T-helper 1 cell treated with Interleukin-12 subunit alpha and Interleukin-12 subunit beta and Interleukin-4 antibody, amounts not matched to agents 30 μg/mL and 1 μg/mL, for 36 hours (primary cell): ENCODE measurements at regions not wholly inside any gene's neighbourhood (a gene's known extent, or its start where the extent isn't known, plus 50 kb on each side); places are given as distances from the start of the nearest gene placed in this dataset.
"Not testable (repeated sequence)": the region's sequence is repeated elsewhere in the genome, so short reads cannot be mapped to it uniquely, and the experiment has no call there.

Source experiments
- H3K27ac Mint-ChIP-seq: one replicate; pipeline ENCODE4 v1.8.0; 2021; ENCODE audit warnings: mild to moderate bottlenecking, mixed read lengths
- H3K27me3 Mint-ChIP-seq: one replicate; pipeline ENCODE4 v1.8.0; 2021; ENCODE audit warnings: low read depth, mixed read lengths
- H3K36me3 Mint-ChIP-seq: one replicate; pipeline ENCODE4 v1.8.0; 2021; ENCODE audit warnings: low read depth, mixed read lengths
- H3K4me1 Mint-ChIP-seq: one replicate; pipeline ENCODE4 v1.8.0; 2021; ENCODE audit warnings: low read depth, mixed read lengths
- H3K4me3 Mint-ChIP-seq: one replicate; pipeline ENCODE4 v1.8.0; 2021; ENCODE audit warnings: mild to moderate bottlenecking, moderate library complexity, mixed read lengths
- H3K9me3 Mint-ChIP-seq: one replicate; pipeline ENCODE4 v1.8.0; 2021; ENCODE audit warnings: mixed read lengths

DNA sequence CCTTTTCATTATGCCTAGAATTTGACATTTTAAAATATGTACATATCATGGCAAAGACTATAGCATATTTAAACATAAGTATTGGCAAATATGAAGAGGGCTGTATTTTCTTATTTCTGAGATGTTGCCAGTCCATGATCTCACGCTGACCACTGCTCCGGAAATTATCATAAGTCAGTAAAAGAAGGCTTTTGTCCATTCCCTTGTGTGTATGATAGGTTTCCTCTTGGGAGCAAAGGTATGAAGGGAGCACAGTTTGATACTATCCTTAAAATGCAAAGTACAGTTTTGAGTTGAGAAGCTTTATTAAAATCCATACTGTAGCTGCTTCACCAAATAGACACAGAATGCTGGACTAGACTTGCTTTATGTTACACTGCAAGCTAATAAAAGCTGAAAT, 52.6 kb upstream of the AGA start:
- Mint-ChIP-seq H3K4me3 (no peak overlapping the region), H3K36me3 (no peaks in the 10 kb centered on the region), H3K4me1 (no peaks in the 10 kb centered on the region), H3K27me3 (no peaks in the 10 kb centered on the region), H3K27ac (no peak overlapping the region), H3K9me3 (no peaks in the 10 kb centered on the region)

DNA sequence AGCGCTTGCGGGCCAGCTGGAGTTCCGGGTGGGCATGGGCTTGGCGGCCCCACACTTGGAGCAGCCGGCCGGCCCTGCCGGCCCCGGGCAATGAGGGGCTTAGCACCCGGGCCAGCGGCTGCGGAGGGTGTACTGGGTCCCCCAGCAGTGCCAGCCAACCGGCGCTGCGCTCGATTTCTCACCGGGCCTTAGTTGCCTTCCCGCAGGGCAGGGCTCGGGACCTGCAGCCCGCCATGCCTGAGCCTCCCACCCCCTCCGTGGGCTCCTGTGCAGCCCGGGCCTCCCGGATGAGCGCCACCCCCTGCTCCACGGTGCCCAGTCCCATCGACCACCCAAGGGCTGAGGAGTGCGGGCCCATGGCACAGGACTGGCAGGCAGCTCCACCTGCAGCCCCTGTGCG, 53.4 kb upstream of the AGA start:
- not testable (repeated sequence) for H3K27ac Mint-ChIP-seq, H3K27me3 Mint-ChIP-seq, H3K36me3 Mint-ChIP-seq, H3K4me3 Mint-ChIP-seq, H3K4me1 Mint-ChIP-seq, H3K9me3 Mint-ChIP-seq

DNA sequence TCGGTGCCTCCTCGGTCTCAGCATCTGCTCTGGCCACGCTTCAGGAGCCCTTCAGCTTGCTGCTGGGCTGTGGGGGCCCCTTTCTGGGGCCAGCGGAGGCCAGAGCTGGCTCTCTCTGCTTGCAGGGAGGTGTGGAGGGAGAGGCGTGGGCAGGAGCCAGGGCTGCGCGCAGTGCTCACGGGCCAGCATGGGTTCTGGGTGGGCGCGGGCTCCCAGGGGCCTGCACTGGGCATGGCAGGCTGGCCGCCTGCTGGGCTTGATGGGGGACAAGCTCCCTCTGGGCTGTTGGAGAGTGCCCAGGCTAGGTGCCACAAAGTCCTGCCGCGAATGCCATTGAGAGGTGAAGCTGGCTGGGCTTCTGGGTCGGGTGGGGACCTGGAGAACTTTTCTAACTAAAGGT, 57.3 kb upstream of the AGA start:
- Mint-ChIP-seq H3K4me1 (peaks cover 6% of the 10 kb centered on the region), H3K27me3 (no peaks in the 10 kb centered on the region), H3K27ac (no peak overlapping the region), H3K4me3 (no peak overlapping the region), H3K36me3 (no peaks in the 10 kb centered on the region), H3K9me3 (peaks cover 3% of the 10 kb centered on the region)

DNA sequence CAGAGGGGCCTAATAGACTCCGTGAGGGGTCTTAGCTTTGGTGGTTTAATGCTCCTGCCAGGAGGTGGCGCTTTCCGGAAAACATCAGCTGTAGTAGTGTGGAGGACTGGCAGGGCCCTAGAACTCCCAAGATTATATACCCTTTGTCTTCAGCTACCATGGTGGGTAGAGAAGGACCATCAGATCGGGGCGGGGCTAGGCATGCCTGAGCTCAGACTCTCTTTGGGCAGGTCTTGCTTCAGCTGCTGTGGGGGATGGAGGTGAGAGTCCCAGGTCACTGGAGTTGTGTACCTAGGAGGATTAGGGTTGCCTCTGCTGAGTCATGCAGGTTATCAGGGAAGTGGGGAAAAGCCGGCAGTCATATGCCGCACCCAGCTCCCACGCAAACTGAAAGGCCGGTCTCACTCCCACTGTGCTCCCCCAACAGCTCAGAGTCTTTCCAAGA, 63.0 kb upstream of the AGA start:
- no peak overlapping the region for H3K4me3 Mint-ChIP-seq
- H3K4me1 Mint-ChIP-seq = peaks cover 6% of the 10 kb centered on the region
- H3K27ac Mint-ChIP-seq = no peak overlapping the region
- no peaks in the 10 kb centered on the region for H3K27me3 Mint-ChIP-seq
- no peaks in the 10 kb centered on the region for H3K36me3 Mint-ChIP-seq
- peaks cover 3% of the 10 kb centered on the region for H3K9me3 Mint-ChIP-seq

GRCh38 chr4:177508662-177509061, 66.4 kb upstream of the AGA start:
- no peak overlapping the region for H3K4me3 Mint-ChIP-seq
- no peaks in the 10 kb centered on the region for H3K4me1 Mint-ChIP-seq
- no peaks in the 10 kb centered on the region for H3K9me3 Mint-ChIP-seq
- H3K36me3 Mint-ChIP-seq = no peaks in the 10 kb centered on the region
- H3K27ac Mint-ChIP-seq = no peak overlapping the region
- H3K27me3 Mint-ChIP-seq = no peaks in the 10 kb centered on the region

DNA sequence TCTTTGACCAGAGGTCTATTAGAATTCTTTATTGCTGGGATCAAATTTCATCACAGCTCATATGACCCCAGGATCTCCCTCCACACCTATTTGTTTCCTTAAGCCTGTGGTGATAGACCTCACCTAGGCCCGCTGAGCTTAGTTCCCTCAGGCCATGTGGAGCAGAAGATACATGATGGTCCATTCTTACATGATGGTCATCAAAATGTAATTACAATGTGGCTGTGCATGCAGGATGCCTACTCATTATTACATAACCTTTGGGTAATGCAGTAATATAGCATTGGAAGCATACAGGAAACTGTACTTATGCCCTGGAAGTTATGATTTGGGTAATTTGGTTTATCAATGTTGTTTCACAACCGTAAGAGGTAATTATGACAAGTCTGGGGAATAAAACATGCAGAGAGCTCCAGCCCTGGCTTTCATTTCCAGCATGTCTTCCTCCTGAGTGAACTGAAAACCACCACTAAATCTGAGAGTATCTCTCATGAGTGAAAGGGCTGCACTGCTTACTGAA, 67.0 kb upstream of the AGA start:
- H3K36me3 Mint-ChIP-seq = no peaks in the 10 kb centered on the region
- no peaks in the 10 kb centered on the region for H3K27me3 Mint-ChIP-seq
- no peak overlapping the region for H3K27ac Mint-ChIP-seq
- H3K4me3 Mint-ChIP-seq = no peak overlapping the region
- no peaks in the 10 kb centered on the region for H3K4me1 Mint-ChIP-seq
- H3K9me3 Mint-ChIP-seq = no peaks in the 10 kb centered on the region

GRCh38 chr4:177511611-177512010, 69.4 kb upstream of the AGA start:
- Mint-ChIP-seq H3K27me3 (no peaks in the 10 kb centered on the region), H3K4me1 (no peaks in the 10 kb centered on the region), H3K36me3 (no peaks in the 10 kb centered on the region), H3K27ac (no peak overlapping the region), H3K4me3 (no peak overlapping the region), H3K9me3 (no peaks in the 10 kb centered on the region)

DNA sequence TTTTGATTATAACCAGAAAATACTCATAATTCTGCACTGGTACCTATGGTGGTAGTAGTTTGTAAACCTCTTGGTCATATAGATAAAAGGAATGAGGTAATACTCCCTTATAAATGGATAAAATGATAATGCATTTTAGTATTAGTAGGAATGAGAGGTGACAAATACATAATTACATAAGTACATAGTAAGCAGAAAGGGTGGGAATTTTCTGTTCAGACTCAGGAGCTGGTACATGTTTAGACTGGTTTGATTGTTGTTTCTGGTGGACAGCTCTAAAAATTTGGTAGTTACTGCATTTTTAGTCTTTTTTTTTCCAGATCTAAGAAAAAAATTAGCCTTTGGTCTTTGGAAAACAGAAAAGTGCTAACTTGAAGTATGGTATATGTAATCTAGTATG, 70.4 kb upstream of the AGA start:
- Mint-ChIP-seq H3K27me3 (no peaks in the 10 kb centered on the region), H3K4me1 (no peaks in the 10 kb centered on the region), H3K9me3 (no peaks in the 10 kb centered on the region), H3K4me3 (no peak overlapping the region), H3K36me3 (no peaks in the 10 kb centered on the region), H3K27ac (no peak overlapping the region)

DNA sequence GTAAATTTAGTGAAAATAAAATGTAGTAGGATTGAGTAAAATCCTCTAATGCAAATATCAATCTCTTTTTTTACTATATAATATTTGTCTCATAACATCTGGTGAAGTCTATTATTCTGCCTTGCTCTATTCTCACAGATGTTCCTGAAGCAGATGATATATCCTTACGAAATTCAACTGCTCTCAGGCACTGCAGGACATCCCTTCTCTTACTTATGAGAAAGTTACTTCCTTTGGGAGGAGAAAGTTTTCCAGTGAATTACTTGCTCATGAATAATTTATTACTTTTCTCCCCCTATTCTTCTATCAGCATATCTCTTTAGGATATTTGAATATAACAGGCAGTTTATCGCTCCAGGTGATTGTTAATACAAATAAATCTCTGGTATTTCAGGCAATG, 75.6 kb upstream of the AGA start:
- Mint-ChIP-seq H3K9me3 (peaks cover 4% of the 10 kb centered on the region), H3K27ac (no peak overlapping the region), H3K36me3 (no peaks in the 10 kb centered on the region), H3K4me3 (no peak overlapping the region), H3K27me3 (no peaks in the 10 kb centered on the region), H3K4me1 (no peaks in the 10 kb centered on the region)

GRCh38 chr4:177519481-177520260, 77.4 kb upstream of the AGA start:
- no peaks in the 10 kb centered on the region for H3K36me3 Mint-ChIP-seq
- peaks cover 5% of the 10 kb centered on the region for H3K9me3 Mint-ChIP-seq
- no peak overlapping the region for H3K4me3 Mint-ChIP-seq
- H3K27me3 Mint-ChIP-seq = no peaks in the 10 kb centered on the region
- no peak overlapping the region for H3K27ac Mint-ChIP-seq
- no peaks in the 10 kb centered on the region for H3K4me1 Mint-ChIP-seq

GRCh38 chr4:177528620-177529019, 86.4 kb upstream of the AGA start:
- Mint-ChIP-seq H3K9me3 (no peaks in the 10 kb centered on the region), H3K27me3 (no peaks in the 10 kb centered on the region), H3K4me3 (no peak overlapping the region), H3K4me1 (no peaks in the 10 kb centered on the region), H3K27ac (no peak overlapping the region), H3K36me3 (no peaks in the 10 kb centered on the region)

DNA sequence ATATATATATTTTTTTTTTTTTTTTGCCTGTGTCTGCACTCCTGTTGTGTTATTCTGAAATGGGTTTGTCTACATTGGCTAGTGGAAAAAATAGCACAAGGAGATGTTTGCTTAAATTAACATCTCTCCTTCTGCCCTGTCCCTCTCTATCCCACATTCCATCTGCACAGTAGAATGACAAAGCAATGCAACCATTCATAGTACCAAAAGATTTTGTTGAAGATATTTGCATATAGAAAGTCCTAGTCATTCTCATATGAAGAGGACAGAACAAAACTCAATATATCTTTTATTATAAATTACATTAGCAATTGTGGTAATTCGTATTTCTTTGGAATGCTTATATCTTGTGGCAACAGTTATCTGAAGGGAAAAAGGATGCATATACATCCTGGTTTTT, 88.3 kb upstream of the AGA start:
- Mint-ChIP-seq H3K9me3 (no peaks in the 10 kb centered on the region), H3K36me3 (no peaks in the 10 kb centered on the region), H3K27me3 (no peaks in the 10 kb centered on the region), H3K4me1 (no peaks in the 10 kb centered on the region), H3K27ac (no peak overlapping the region), H3K4me3 (no peak overlapping the region)

GRCh38 chr4:177532358-177532757, 90.1 kb upstream of the AGA start:
- H3K27ac Mint-ChIP-seq = no peak overlapping the region
- no peaks in the 10 kb centered on the region for H3K36me3 Mint-ChIP-seq
- no peaks in the 10 kb centered on the region for H3K27me3 Mint-ChIP-seq
- no peaks in the 10 kb centered on the region for H3K9me3 Mint-ChIP-seq
- no peaks in the 10 kb centered on the region for H3K4me1 Mint-ChIP-seq
- no peak overlapping the region for H3K4me3 Mint-ChIP-seq

DNA sequence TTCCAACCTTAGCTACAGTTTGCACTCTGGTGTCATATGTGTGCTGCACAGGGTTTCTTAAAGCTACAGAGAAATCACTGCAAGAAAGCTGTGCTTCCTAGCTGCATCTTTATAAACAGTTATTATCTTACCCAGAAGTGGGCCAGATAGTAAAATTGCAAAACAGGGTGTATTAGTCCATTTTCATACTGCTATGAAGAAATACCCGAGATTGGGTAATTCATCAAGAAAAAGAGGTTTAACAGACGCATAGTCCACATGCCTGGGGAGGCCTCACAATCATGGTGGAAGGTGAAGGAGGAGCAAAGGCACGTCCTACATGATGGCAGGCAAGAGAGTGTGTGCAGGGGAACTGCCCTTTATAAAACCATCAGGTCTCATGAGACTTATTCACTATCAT, 92.6 kb upstream of the AGA start:
- H3K9me3 Mint-ChIP-seq, H3K27ac Mint-ChIP-seq, H3K36me3 Mint-ChIP-seq, H3K4me1 Mint-ChIP-seq, H3K27me3 Mint-ChIP-seq, H3K4me3 Mint-ChIP-seq: not testable (repeated sequence)

GRCh38 chr4:177546745-177547144, 104.5 kb upstream of the AGA start:
- Mint-ChIP-seq H3K4me3 (no peak overlapping the region), H3K27me3 (no peaks in the 10 kb centered on the region), H3K27ac (no peak overlapping the region), H3K36me3 (no peaks in the 10 kb centered on the region), H3K9me3 (no peaks in the 10 kb centered on the region), H3K4me1 (no peaks in the 10 kb centered on the region)

DNA sequence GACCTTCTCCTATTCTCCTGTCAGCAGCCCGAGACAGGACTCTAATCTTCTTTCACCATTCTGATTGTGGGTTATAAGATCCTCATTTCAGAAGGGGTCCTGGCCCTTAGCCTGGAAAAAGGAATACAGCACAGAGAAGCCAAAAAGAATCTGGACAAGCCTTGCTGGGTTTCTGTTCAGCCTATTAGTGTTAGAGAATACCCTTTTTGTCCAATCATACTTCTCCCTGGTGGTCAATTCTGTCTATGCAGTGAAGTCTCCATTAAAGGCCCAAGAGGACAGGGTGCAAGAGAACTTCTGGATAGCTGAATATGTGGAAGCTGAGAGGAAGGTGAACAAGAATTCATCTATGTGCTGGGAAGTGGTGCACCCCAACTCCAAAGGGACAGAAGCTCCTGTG, 105.7 kb upstream of the AGA start:
- Mint-ChIP-seq H3K36me3 (no peaks in the 10 kb centered on the region), H3K9me3 (no peaks in the 10 kb centered on the region), H3K27ac (no peak overlapping the region), H3K4me1 (no peaks in the 10 kb centered on the region), H3K27me3 (no peaks in the 10 kb centered on the region), H3K4me3 (no peak overlapping the region)
